K562 (cell line): ENCODE measurements at regions not wholly inside any gene's neighbourhood (a gene's known extent, or its start where the extent isn't known, plus 50 kb on each side); places are given as distances from the start of the nearest gene placed in this dataset.

Experiments used
- ATAC-seq: fragments of 200-7000 bp; cut with Tn5 transposase; 3 replicates; pipeline ENCODE4 v1.9.1; 2020; ENCODE audit warnings: moderate library complexity
- BruUV-seq: library from RNA; stranded (reverse); fragments of 400-500 nt; replicated peaks from 2 replicates; lab custom pipeline; 2021; lab: Mats Ljungman, UMichigan
- CTCF ChIA-PET: fragments of 300-600 bp; formaldehyde crosslinking; extraction: SDS; loops from one replicate; lab custom pipeline; 2021; ENCODE audit warnings: low intra/inter-chr PET ratio; lab: Yijun Ruan, JAX
- POLR2A ChIA-PET: fragments of 300-600, 350-650 bp; sonication (Branson Sonifier 250); formaldehyde crosslinking; extraction: SDS; loops from one replicate; lab custom pipeline; 2021; ENCODE audit warnings: antibody characterized with exemption, inconsistent platforms; lab: Yijun Ruan, JAX
- DNase-seq, 4 experiments: peaks; one replicate each; pipeline versions ENCODE4 v3.0.0 to v3.0.0-alpha.2; 2011 to 2018; ENCODE audit warnings: low spot score in 3 of 4, mixed read lengths in 3 of 4; ENCODE audit errors: extremely low read depth in 1 of 4
- FAIRE-seq: peaks from 2 replicates; lab custom pipeline; 2011; peaks lifted over from hg19 to GRCh38; lab: Jason Lieb, UNC
- H2AFZ ChIP-seq: 2 replicates; pipeline ENCODE4 v1.6.0; 2011; ENCODE audit warnings: low read depth, low read length, control low read depth, inconsistent platforms
- H3K27ac ChIP-seq: fragments of 200-600 bp; 3 replicates; pipeline ENCODE4 v1.8.0; 2011; ENCODE audit warnings: low read depth, mild to moderate bottlenecking, control low read depth, inconsistent platforms, low read length, moderate library complexity, mixed read lengths; ENCODE audit errors: extremely low read depth
- H3K27me3 ChIP-seq, 2 experiments: fragments of 300-600 bp in 1 of 2; 2 replicates in 1 of 2; 3 replicates in 1 of 2; pipeline versions ENCODE4 v1.6.0 to v1.8.0; 2011; ENCODE audit warnings: inconsistent platforms in 2 of 2, low read length in 2 of 2, mild to moderate bottlenecking in 1 of 2, mixed read lengths in 1 of 2, moderate library complexity in 1 of 2; ENCODE audit not compliant: control insufficient read depth in 2 of 2, insufficient read depth in 2 of 2
- H3K36me3 ChIP-seq: fragments of 300-600 bp; 3 replicates; pipeline ENCODE4 v1.8.0; 2011; ENCODE audit warnings: mild to moderate bottlenecking, low read length, inconsistent platforms; ENCODE audit not compliant: control insufficient read depth, insufficient read depth
- H3K4me1 ChIP-seq, 2 experiments: fragments of 200-600 bp in 1 of 2; replicated peaks in 1 of 2; 2 replicates in 1 of 2; 3 replicates in 1 of 2; pipeline versions ENCODE4 v1.5.1 to v1.8.0; 2011; ENCODE audit warnings: inconsistent platforms in 2 of 2, low read length in 2 of 2, mild to moderate bottlenecking in 1 of 2, mixed read lengths in 1 of 2, moderate library complexity in 1 of 2; ENCODE audit not compliant: control insufficient read depth in 2 of 2, insufficient read depth in 2 of 2
- H3K4me2 ChIP-seq: 2 replicates; pipeline ENCODE4 v1.6.1; 2011; ENCODE audit warnings: low read length, control low read depth, inconsistent platforms, mixed read lengths; ENCODE audit not compliant: insufficient read depth
- H3K4me3 ChIP-seq: fragments of 200-600 bp; sonication (generic), shearing (Covaris generic); 2 replicates; pipeline ENCODE4 v1.5.1; 2016; ENCODE audit warnings: control low read depth, inconsistent platforms
- H3K79me2 ChIP-seq: fragments of 200-600 bp; 3 replicates; pipeline ENCODE4 v1.8.0; 2011; ENCODE audit warnings: low read length, inconsistent platforms; ENCODE audit not compliant: control insufficient read depth, insufficient read depth
- H3K9ac ChIP-seq, 2 experiments: 2 replicates each; pipeline versions ENCODE4 v1.6.0 to v1.6.1; 2011; ENCODE audit warnings: low read depth in 2 of 2, low read length in 2 of 2, control low read depth in 1 of 2, inconsistent platforms in 1 of 2, mild to moderate bottlenecking in 1 of 2, mixed read lengths in 1 of 2; ENCODE audit not compliant: insufficient read depth in 1 of 2
- H3K9me1 ChIP-seq: one replicate; pipeline ENCODE4 v1.6.0; 2011; ENCODE audit warnings: inconsistent platforms, mild to moderate bottlenecking, low read length, moderate library complexity; ENCODE audit not compliant: control insufficient read depth, insufficient read depth
- H3K9me3 ChIP-seq: replicated peaks from 2 replicates; pipeline ENCODE4 v1.5.1; 2011; ENCODE audit warnings: low read depth, low read length, inconsistent platforms; ENCODE audit not compliant: control insufficient read depth, insufficient read depth
- H4K20me1 ChIP-seq: replicated peaks from 2 replicates; pipeline ENCODE4 v1.6.1; 2011; ENCODE audit warnings: low read length, inconsistent platforms, mixed read lengths; ENCODE audit not compliant: control insufficient read depth, insufficient read depth
- ATF6 ChIP-seq: sonication (generic); formaldehyde crosslinking; IDR thresholded peaks from 2 replicates; pipeline ENCODE4 v1.4.0; 2020; ENCODE audit warnings: mild to moderate bottlenecking, missing genetic modification reagents
- EP400 ChIP-seq: fragments of 450-650 bp; IDR thresholded peaks from 2 replicates; pipeline ENCODE4 v1.6.1; 2017; ENCODE audit warnings: antibody characterized with exemption, mild to moderate bottlenecking, moderate library complexity
- HIVEP1 ChIP-seq: fragments of 250-450 bp; sonication (Bioruptor Pico); IDR thresholded peaks from 2 replicates; pipeline ENCODE4 v1.4.0; 2020; ENCODE audit warnings: mild to moderate bottlenecking
- ID3 ChIP-seq, 2 experiments: fragments of 250-450 bp in 1 of 2; fragments of 450-650 bp in 1 of 2; sonication (Bioruptor Pico) in 1 of 2; IDR thresholded peaks; 2 replicates each; pipeline versions ENCODE4 v1.6.1 to v1.8.0; 2016 to 2021; ENCODE audit warnings: mild to moderate bottlenecking in 2 of 2, moderate library complexity in 2 of 2, missing compliant biosample characterization in 1 of 2, missing genetic modification characterization in 1 of 2
- MAX ChIP-seq: sonication (generic); formaldehyde crosslinking; IDR thresholded peaks from 2 replicates; pipeline ENCODE4 v1.9.0; 2022; ENCODE audit warnings: mild to moderate bottlenecking, missing genetic modification reagents
- MYC ChIP-seq, 2 experiments: fragments of 250-450 bp in 1 of 2; sonication (Bioruptor Pico) in 1 of 2; IDR thresholded peaks; 2 replicates each; pipeline versions ENCODE4 v1.5.1 to v1.6.1; 2012 to 2021; ENCODE audit warnings: low read depth in 2 of 2, borderline replicate concordance in 1 of 2, improper control_type of control experiment in 1 of 2, low read length in 1 of 2, mild to moderate bottlenecking in 1 of 2, moderate library complexity in 1 of 2
- NELFE ChIP-seq: IDR thresholded peaks from 2 replicates; pipeline ENCODE4 v1.6.1; 2011; ENCODE audit warnings: mild to moderate bottlenecking; ENCODE audit not compliant: insufficient read depth, insufficient read length
- POLR2AphosphoS2 ChIP-seq: IDR thresholded peaks from 2 replicates; pipeline ENCODE4 v1.6.1; 2012; ENCODE audit warnings: low read length, improper control_type of control experiment
- RBFOX2 ChIP-seq: fragments of 200-400 bp; formaldehyde crosslinking; IDR thresholded peaks from 2 replicates; pipeline ENCODE4 v1.6.1; 2017; ENCODE audit warnings: low read depth, mild to moderate bottlenecking, low read length, moderate library complexity
- RBM25 ChIP-seq: fragments of 200-400 bp; formaldehyde crosslinking; IDR thresholded peaks from 2 replicates; pipeline ENCODE4 v1.6.1; 2018; ENCODE audit warnings: low read length, low read depth, moderate library complexity; ENCODE audit not compliant: severe bottlenecking
- SAP30 ChIP-seq: fragments of 200-600 bp; sonication (generic); IDR thresholded peaks from 2 replicates; pipeline ENCODE4 v1.6.1; 2012; ENCODE audit warnings: borderline replicate concordance, low read depth, mild to moderate bottlenecking, moderate library complexity, low read length, control low read depth, inconsistent platforms; ENCODE audit not compliant: insufficient read depth, poor library complexity, severe bottlenecking
- SIN3A ChIP-seq, 2 experiments: fragments of 150-350 bp in 1 of 2; IDR thresholded peaks; 2 replicates each; pipeline ENCODE4 v1.6.1; 2011 to 2016; ENCODE audit warnings: borderline replicate concordance in 2 of 2, low read depth in 2 of 2, low read length in 2 of 2, mild to moderate bottlenecking in 2 of 2, moderate library complexity in 2 of 2; ENCODE audit not compliant: control insufficient read depth in 1 of 2
- ZNF134 ChIP-seq: fragments of 250-450 bp; sonication (Bioruptor Pico); conservative IDR thresholded peaks from 2 replicates; pipeline ENCODE4 v1.4.0; 2020
- ZNF639 ChIP-seq, 2 experiments: fragments of 200-800 bp in 1 of 2; sonication (Bioruptor generic) in 1 of 2; sonication (generic) in 1 of 2; formaldehyde crosslinking in 1 of 2; IDR thresholded peaks in 1 of 2; conservative IDR thresholded peaks in 1 of 2; 2 replicates each; pipeline versions ENCODE4 v1.5.0 to v1.6.1; 2016 to 2020; ENCODE audit warnings: missing compliant biosample characterization in 1 of 2, missing genetic modification characterization in 1 of 2, missing genetic modification reagents in 1 of 2
- ZSCAN32 ChIP-seq: fragments of 450-650 bp; formaldehyde crosslinking; IDR thresholded peaks from 2 replicates; pipeline ENCODE4 v1.4.0; 2020; ENCODE audit warnings: mild to moderate bottlenecking, moderate library complexity
- WGBS: fragments of 100-300 bp; shearing (Covaris generic); methylation state at CpG from one replicate; pipeline ENCODE4 v1.1.6; 2016; ENCODE audit warnings: low coverage, mixed read lengths; ENCODE audit not compliant: insufficient coverage; ENCODE audit errors: missing lambda C conversion rate; 5-methylcytosine and 5-hydroxymethylcytosine counted together
- in situ Hi-C: fragments of 300-500 bp; cut with MboI; formaldehyde crosslinking; loops from 4 replicates; pipeline ENCODE4 v1.15.0; 2018; ENCODE audit warnings: inconsistent platforms, mixed read lengths
- intact Hi-C: fragments of 100-400 bp; cut with micrococcal nuclease; formaldehyde crosslinking; loops from 2 replicates; pipeline ENCODE4 v1.14.2; 2022

GRCh38 chr22:47631571-47632102 lies 869.2 kb downstream of the TBC1D22A start:
- Histone ChIP-seq H3K27ac (peak overlapping the region; percentile 85), H3K79me2 (peaks cover 33% of the 10 kb centered on the region), H3K9ac (peak overlapping the region; percentile 88 to 91), H3K9me1 (no peaks in the 10 kb centered on the region), H3K4me1 (peaks cover 5 to 8% of the 10 kb centered on the region in 2 experiments; a peak in 4 of 5 replicates), H3K4me3 (peak overlapping the region; percentile 87), H2AFZ (peak overlapping the region; percentile 99), H4K20me1 (no peaks in the 10 kb centered on the region; the same call in 1 of the 2 replicates), H3K36me3 (peaks cover 29% of the 10 kb centered on the region; the same call in 2 of the 3 replicates), H3K9me3 (peaks cover 4% of the 10 kb centered on the region; the same call in 1 of the 2 replicates), H3K27me3 (peaks cover 0 to 2% of the 10 kb centered on the region in 2 experiments; a peak in 1 of 5 replicates), H3K4me2 (peak overlapping the region; percentile 99)
- FAIRE-seq (peak; percentile 97), DNase-seq (peak; percentile 75 to 89 (median 80)), ATAC-seq (peak; percentile 93)
- 0% methylated on average over 26 of the region's 31 CpGs for WGBS
- BruUV-seq: no TSS peak
- in situ Hi-C loops (no loop called here), intact Hi-C loops (no loop called here)
- ChIA-PET CTCF (no interaction called here), POLR2A (interaction anchor here (0.6 to 0.9 kb wide), 3 partner anchors 47 to 1830 kb away, joined by 3 to 4 read pairs (median 4); no protein-coding TSS in a partner anchor)
- TF ChIP-seq MYC (IDR thresholded peaks at IDR 0.05; ENCODE audit: low read depth, low read length): peak; percentile 76; the same call in 1 of the 2 replicates
- TF ChIP-seq MYC (CRISPR knock-in tag; IDR thresholded peaks at IDR 0.05; ENCODE audit: borderline replicate concordance, low read depth): no peak
- no peak for TF ChIP-seq RBM25
- peak; percentile 51 to 78; a peak in 1 of 4 replicates for TF ChIP-seq SIN3A (IDR thresholded peaks at IDR 0.05; ENCODE audit: borderline replicate concordance in 2 of 2, control insufficient read depth in 1 of 2, low read depth in 2 of 2, low read length in 2 of 2)
- 0 out of 2 replicates have a peak, but pooled peaks have one; percentile 64 for TF ChIP-seq ATF6 (CRISPR knock-in tag)
- TF ChIP-seq RBFOX2: peak; percentile 90
- peak; percentile 77 for TF ChIP-seq SAP30
- no peak for TF ChIP-seq ID3 (CRISPR knock-in tag; IDR thresholded peaks at IDR 0.05)
- peak; percentile 35; the same call in 1 of the 2 replicates for TF ChIP-seq ID3 (tag; IDR thresholded peaks at IDR 0.05)
- peak; percentile 93 for TF ChIP-seq EP400
- no peak for TF ChIP-seq ZSCAN32 (CRISPR knock-in tag)
- TF ChIP-seq MAX (CRISPR knock-in tag): peak; percentile 56
- TF ChIP-seq HIVEP1 (CRISPR knock-in tag): no peak
- no peak for TF ChIP-seq ZNF639 (CRISPR knock-in tag; conservative IDR thresholded peaks at IDR 0.05 in 1 of 2, IDR thresholded peaks at IDR 0.05 in 1 of 2)
- TF ChIP-seq ZNF134 (CRISPR knock-in tag): peak; percentile 89
- TF ChIP-seq NELFE: no peak
- no peak for TF ChIP-seq POLR2AphosphoS2
